ENCODE measurements at regions not wholly inside any gene's neighbourhood (a gene's known extent, or its start where the extent isn't known, plus 50 kb on each side); places are given as distances from the start of the nearest gene placed in this dataset.

DNA sequence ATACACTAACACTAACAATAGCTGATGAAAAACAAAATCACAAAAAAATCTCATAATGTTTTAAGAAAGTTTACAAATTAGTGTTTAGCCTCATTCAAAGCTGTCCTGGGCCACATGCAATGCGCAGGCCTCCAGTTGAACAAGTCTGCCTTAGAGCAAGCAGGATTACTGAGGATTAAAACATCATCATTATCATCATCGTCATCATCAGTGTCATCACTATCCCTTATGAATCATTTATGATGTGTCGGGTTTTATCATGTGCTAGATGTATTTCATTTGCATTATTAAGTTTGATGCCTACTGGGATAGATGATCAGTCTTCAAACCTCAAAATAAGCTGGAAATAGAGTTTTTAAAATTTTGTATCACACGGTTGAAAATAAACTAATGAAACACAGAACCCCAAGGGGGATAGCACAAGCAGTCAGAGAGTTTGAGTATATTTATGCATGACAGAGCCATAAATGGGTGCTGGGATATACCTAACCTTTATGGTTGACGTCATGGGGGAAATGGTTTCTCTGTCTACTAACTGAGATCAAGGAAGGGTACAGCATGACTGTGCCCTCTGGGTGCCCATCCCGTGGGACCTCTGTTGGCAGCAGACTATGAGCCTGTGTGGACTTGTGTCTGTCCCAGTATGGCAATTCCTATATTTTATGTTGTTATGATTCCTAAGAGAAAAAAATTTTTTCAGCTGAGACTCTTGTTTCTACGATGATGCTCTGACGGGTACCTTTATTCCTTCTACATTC, 150.3 kb upstream of the ADRA1B start:
- DNase-seq: no peak

- no peak for DNase-seq
Observed at GRCh38 chr5:159768243-159768642, 148.0 kb upstream of the ADRA1B start.

- DNase-seq: no peak
Observed at GRCh38 chr5:159772698-159773061, 143.6 kb upstream of the ADRA1B start.

- no peak for DNase-seq
Observed at GRCh38 chr5:159773062-159773924, 143.0 kb upstream of the ADRA1B start.

GRCh38 chr5:159774476-159775031, 141.7 kb upstream of the ADRA1B start:
- no peak for DNase-seq

- DNase-seq: no peak
Observed at GRCh38 chr5:159775890-159776289, 140.4 kb upstream of the ADRA1B start.

DNA sequence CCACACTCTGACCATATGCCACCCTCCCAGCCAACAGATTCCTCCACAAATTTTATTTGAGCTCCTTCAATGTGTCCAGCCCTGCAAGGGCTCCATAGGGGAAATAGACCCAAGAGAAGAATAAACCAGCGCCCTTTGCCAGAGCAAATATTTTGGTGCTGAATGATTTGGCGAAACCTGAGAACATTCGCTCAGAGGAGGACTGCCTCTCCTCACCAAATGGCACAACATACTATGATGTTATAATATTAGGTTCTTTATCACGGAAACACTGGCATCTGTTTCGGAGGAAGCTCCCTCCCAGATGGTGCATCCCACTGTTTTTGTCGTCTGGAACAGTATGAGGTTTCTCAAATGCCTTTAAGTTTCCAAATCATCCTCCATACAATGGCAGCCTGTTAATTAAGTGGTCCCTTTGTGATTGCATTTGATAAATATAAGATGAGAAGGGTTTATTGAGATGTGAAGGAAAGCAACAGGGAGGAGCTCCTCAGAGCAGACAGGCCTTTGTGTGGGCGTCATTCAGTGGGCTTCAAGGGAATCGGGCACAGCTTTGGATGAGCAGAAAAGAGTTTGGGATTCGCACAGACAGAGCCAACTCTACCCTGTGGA, 139.1 kb upstream of the ADRA1B start:
- DNase-seq: no peak

- no peak for DNase-seq
Observed at GRCh38 chr5:159779481-159779880, 136.8 kb upstream of the ADRA1B start.

DNA sequence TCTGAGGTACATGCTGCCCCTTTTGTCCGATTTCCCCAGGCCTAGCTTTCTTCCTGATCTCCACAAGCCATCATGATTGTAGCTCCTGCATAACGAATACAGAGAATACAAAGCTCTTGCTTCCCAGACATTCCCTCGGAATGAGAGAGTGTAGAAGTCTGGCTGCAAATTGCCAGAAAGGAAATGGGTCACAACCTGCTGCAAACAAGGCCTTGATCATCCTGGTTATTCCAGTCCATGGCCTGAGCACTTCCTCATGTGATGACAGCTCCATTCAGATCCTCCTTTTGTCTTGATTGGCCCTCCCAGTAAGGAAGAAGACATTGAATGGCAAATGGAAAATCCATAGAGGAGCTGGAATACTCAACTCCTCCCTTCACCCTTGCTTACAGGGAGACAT, 136.0 kb upstream of the ADRA1B start:
- no peak for DNase-seq

DNA sequence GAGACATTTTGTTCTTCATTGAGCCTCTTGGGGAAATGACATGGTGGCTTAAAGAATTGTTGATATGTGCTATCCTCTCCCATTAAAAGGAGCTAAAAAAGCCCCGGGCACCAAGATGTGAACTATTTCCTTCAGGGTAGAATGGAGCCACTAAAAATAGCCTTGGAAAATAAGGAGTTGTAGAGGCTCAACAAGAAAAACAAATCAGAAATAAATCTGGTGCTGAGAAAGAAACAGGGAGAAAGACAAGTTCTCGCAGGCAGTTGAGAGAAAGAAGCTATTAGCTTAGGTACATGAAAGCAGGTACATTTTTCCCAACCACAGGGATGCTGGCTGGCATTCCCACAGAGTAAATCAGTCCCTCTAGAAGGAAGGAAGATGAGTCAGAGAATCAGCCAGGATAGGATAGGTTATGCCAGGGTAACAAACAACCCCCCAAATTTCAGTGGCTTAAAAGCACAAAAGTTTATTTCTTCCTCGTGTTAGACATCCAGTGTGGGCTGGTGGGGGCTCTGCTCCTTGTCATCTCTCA, 134.6 kb upstream of the ADRA1B start:
- DNase-seq: no peak

- DNase-seq: no peak
Observed at GRCh38 chr5:159782197-159782994, 133.9 kb upstream of the ADRA1B start.

GRCh38 chr5:159782995-159783300, 133.3 kb upstream of the ADRA1B start:
- no peak for DNase-seq

DNA sequence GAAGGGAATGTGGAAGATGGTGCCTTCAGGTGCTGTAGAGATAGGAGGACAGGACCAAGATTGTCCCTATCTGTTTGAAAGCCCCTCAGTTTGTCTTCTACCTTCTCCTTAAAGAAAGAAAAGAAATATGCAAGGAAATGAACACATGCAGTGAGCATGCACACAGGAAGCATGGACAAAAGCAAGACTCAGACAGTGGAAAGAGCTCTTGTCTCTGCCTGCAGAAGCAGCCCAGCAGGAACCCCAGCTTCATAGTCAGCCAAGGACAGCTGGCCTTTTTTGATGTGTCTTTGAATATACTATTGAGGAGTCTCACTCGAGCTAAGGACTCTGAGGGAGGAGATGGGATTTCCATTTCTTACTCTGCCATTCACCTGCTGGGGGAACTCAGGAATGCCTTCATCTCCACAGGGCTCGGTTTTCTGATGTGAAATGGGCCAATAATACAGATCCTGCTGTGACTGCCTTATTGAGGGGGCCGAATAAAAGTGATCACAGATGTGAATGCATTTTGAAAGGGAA, 132.5 kb upstream of the ADRA1B start:
- DNase-seq: no peak

DNA sequence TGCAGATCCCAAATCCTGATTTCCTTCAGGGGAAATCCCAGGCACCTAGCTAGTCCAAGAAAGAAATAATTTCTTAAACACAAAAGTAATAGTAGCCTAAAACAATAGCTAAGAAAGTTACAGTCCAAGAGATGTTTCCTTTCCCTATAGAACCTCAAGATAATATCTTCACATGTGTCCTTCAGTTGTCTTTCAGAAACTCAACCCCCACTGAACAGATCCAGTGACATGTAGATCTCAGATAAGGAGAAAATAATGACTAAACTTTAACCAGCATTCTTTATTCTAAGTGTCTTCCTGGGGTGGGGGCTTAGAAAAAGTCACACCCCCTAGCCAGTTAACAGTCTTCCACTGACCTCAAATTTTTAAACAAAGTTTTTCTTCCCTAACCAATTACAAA, 131.3 kb upstream of the ADRA1B start:
- DNase-seq: no peak

GRCh38 chr5:159785656-159786055, 130.6 kb upstream of the ADRA1B start:
- no peak for DNase-seq

GRCh38 chr5:159786201-159786600, 130.1 kb upstream of the ADRA1B start:
- no peak for DNase-seq

GRCh38 chr5:159786901-159787691, 129.2 kb upstream of the ADRA1B start:
- DNase-seq: no peak

- DNase-seq: no peak
Observed at GRCh38 chr5:159787837-159788236, 128.4 kb upstream of the ADRA1B start.

DNA sequence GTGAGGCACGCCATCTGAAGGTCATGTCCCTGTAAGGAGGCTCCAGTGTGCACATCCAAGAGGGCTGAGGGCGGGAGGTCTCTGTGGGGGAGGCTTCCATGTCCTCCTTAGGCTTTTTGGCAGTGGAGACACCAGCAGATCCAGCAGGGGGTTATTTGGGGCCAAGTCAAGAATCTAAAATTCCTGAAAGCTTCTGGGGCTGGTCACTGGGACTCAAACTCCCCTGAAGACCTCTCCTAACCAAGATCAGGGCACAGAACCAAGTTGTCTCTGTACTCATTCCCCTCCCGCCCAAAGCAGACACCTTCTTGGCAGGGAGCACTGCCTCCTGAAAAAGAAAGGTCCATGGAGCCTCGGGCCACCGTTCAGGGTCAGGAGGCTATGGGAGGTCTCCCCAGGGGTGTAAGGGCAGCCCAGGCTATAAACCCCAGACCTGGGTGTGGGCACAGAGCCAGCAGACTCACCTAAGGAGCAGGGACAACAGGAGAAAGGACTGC, 127.4 kb upstream of the ADRA1B start:
- no peak for DNase-seq

DNA sequence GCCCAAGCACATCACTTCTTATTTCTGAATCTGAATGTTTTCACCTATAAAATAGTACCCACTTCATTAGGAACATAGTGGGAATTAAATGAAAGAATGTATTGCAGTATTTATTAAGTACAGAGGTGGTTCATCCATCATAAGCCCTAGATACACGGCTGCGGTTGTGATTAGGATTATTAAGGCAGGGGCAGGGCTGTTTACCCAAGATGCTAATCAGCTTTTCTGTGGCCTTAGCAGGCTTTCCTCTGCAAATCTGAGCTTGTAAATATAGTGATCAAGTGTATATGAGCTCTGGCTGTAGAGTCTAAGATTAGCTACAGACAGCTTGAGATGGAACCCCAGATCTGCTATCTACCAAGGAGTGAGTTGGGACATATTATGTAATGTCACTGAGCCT, 124.1 kb upstream of the ADRA1B start:
- DNase-seq: no peak

DNA sequence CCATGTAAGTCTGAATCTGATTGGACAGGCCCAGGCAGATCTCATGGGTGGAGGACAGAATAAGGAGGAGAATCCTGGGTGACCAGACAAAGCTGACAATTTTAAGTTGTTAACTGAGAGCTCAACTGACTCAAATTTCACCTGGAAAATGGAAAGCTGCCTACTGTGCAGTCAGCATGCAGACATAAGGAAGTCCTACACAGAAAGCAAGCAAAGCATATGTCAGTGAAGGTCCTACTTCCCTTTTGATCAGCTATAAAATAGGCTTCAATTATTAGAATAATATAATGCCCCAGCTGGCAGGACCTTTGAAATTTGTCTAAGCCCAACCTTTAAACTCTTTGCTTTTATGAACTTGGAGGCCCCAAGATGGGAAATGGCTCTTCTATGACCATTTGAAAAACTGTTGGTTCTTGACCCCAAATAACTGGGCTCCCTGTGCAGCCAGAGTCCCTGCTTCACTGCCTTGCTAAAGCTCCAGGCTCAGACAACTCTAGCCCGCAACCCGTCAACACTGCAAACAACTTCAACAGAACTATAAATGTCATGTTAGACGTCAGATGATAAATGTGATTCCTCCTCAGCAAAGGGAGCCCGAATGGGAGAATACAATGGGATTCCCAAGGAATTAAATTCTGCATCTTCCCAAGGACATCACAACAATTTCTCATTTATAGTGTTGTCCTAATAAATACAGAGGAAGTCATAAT, 118.9 kb upstream of the ADRA1B start:
- no peak for DNase-seq

All from NCI-H2081 treated with DMSO at 0.1 percent for 48 hours (cell line).